Spinal cord (tissue), 9 donors: ENCODE measurements at regions not wholly inside any gene's neighbourhood (a gene's known extent, or its start where the extent isn't known, plus 50 kb on each side); places are given as distances from the start of the nearest gene placed in this dataset.

Experiments
- DNase-seq, 6 donors: peaks; one replicate each; pipeline versions ENCODE4 v3.0.0 to v3.0.0-alpha.2; 2013 to 2015; ENCODE audit warnings: low spot score in 6 of 6, low read depth in 4 of 6
- H3K27ac ChIP-seq: one replicate; pipeline ENCODE4 v1.5.1; 2013; ENCODE audit warnings: low read depth, low read length, control low read depth
- H3K27me3 ChIP-seq: one replicate; pipeline ENCODE4 v1.6.1; 2013; ENCODE audit warnings: low read length; ENCODE audit not compliant: control insufficient read depth, insufficient read depth
- H3K36me3 ChIP-seq: one replicate; pipeline ENCODE4 v1.6.1; 2013; ENCODE audit warnings: low read length; ENCODE audit not compliant: control insufficient read depth, insufficient read depth
- H3K4me1 ChIP-seq: one replicate; pipeline ENCODE4 v1.6.1; 2013; ENCODE audit warnings: low read length; ENCODE audit not compliant: control insufficient read depth, insufficient read depth
- H3K4me3 ChIP-seq: one replicate; pipeline ENCODE4 v1.5.1; 2013; ENCODE audit warnings: low read depth, low read length, control low read depth
- H3K9me3 ChIP-seq: one replicate; pipeline ENCODE4 v1.6.1; 2013; ENCODE audit warnings: low read length; ENCODE audit not compliant: control insufficient read depth, insufficient read depth
- WGBS: methylation state at CpG from one replicate; pipeline ENCODE4 v1.1.5; 2013; ENCODE audit warnings: missing lambda C conversion rate; ENCODE audit not compliant: insufficient coverage; 5-methylcytosine and 5-hydroxymethylcytosine counted together
- donor health status: healthy.

GRCh38 chr12:111038077-111038476 is 117.7 kb upstream of the MYL2 start:
- no peak overlapping the region for H3K27ac ChIP-seq
- H3K9me3 ChIP-seq = no peaks in the 10 kb centered on the region
- no CpG with 5 or more reads among the region's 6 CpGs for WGBS
- DNase-seq = peak in 1 of 6 donors; percentile 37
- peaks cover 29% of the 10 kb centered on the region for H3K27me3 ChIP-seq
- peaks cover 28% of the 10 kb centered on the region for H3K4me1 ChIP-seq
- no peak overlapping the region for H3K4me3 ChIP-seq
- no peaks in the 10 kb centered on the region for H3K36me3 ChIP-seq

GRCh38 chr12:111037047-111037446 is 116.7 kb upstream of the MYL2 start:
- H3K27me3 ChIP-seq = peaks cover 39% of the 10 kb centered on the region
- no peak overlapping the region for H3K4me3 ChIP-seq
- H3K27ac ChIP-seq = no peak overlapping the region
- no peaks in the 10 kb centered on the region for H3K9me3 ChIP-seq
- peaks cover 30% of the 10 kb centered on the region for H3K4me1 ChIP-seq
- H3K36me3 ChIP-seq = no peaks in the 10 kb centered on the region
- peak in 1 of 6 donors; percentile 47 for DNase-seq
- WGBS = 50% methylated on average over 22 of the region's 23 CpGs

GRCh38 chr12:111035578-111036301 is 115.4 kb upstream of the MYL2 start:
- Histone ChIP-seq H3K9me3 (no peaks in the 10 kb centered on the region), H3K4me1 (peaks cover 24% of the 10 kb centered on the region), H3K36me3 (no peaks in the 10 kb centered on the region), H3K4me3 (peak overlapping the region; percentile 32), H3K27ac (no peak overlapping the region), H3K27me3 (peaks cover 49% of the 10 kb centered on the region)
- peak in 2 of 6 donors; percentile 82 to 84 for DNase-seq
- WGBS = under 1% methylated on average over 32 of the region's 36 CpGs

GRCh38 chr12:111034886-111035577 is 114.7 kb upstream of the MYL2 start:
- Histone ChIP-seq H3K4me1 (peaks cover 24% of the 10 kb centered on the region), H3K36me3 (no peaks in the 10 kb centered on the region), H3K4me3 (peak overlapping the region; percentile 32), H3K27me3 (peaks cover 49% of the 10 kb centered on the region), H3K27ac (no peak overlapping the region), H3K9me3 (no peaks in the 10 kb centered on the region)
- DNase-seq = peak in 2 of 6 donors; percentile 59 to 68
- under 1% methylated on average over 48 of the region's 50 CpGs for WGBS

GRCh38 chr12:111034083-111034885 is 113.9 kb upstream of the MYL2 start, which contains the start of gene CUX2:
Gene CUX2, plus strand, starts transcription at chr12:111034165.
- peak in 2 of 6 donors; percentile 79 to 86 for DNase-seq
- peaks cover 24% of the 10 kb centered on the region for H3K4me1 ChIP-seq
- H3K27ac ChIP-seq = peak within 1 kb of the TSS; percentile 12
- H3K9me3 ChIP-seq = no peaks in the 10 kb centered on the region
- H3K27me3 ChIP-seq = peaks cover 53% of the 10 kb centered on the region
- peak within 1 kb of the TSS; percentile 38 for H3K4me3 ChIP-seq
- under 1% methylated on average over 100 of the region's 100 CpGs for WGBS
- H3K36me3 ChIP-seq = no peaks in the 10 kb centered on the region

- no peaks in the 10 kb centered on the region for H3K36me3 ChIP-seq
- H3K9me3 ChIP-seq = no peaks in the 10 kb centered on the region
- peaks cover 53% of the 10 kb centered on the region for H3K27me3 ChIP-seq
- peaks cover 24% of the 10 kb centered on the region for H3K4me1 ChIP-seq
- peak in 2 of 6 donors; percentile 70 to 74 for DNase-seq
- H3K27ac ChIP-seq = peak overlapping the region; percentile 12
- H3K4me3 ChIP-seq = peak overlapping the region; percentile 38
- under 1% methylated on average over 72 of the region's 93 CpGs for WGBS
Observed at GRCh38 chr12:111033281-111034082, 113.1 kb upstream of the MYL2 start.

- Histone ChIP-seq H3K4me3 (no peak overlapping the region), H3K4me1 (peaks cover 24% of the 10 kb centered on the region), H3K27ac (no peak overlapping the region), H3K27me3 (peaks cover 53% of the 10 kb centered on the region), H3K9me3 (no peaks in the 10 kb centered on the region), H3K36me3 (no peaks in the 10 kb centered on the region)
- no peak for DNase-seq
- WGBS = 46% methylated on average over 4 of the region's 5 CpGs
Observed at GRCh38 chr12:111032591-111032919, 112.2 kb upstream of the MYL2 start.

GRCh38 chr12:111031916-111032590 is 111.7 kb upstream of the MYL2 start:
- H3K36me3 ChIP-seq = no peaks in the 10 kb centered on the region
- peaks cover 50% of the 10 kb centered on the region for H3K27me3 ChIP-seq
- 100% methylated on average over 1 of the region's 8 CpGs for WGBS
- H3K9me3 ChIP-seq = no peaks in the 10 kb centered on the region
- H3K27ac ChIP-seq = no peak overlapping the region
- H3K4me3 ChIP-seq = no peak overlapping the region
- peak in 1 of 6 donors; percentile 34 for DNase-seq
- peaks cover 24% of the 10 kb centered on the region for H3K4me1 ChIP-seq
